Ishikawa (cell line): ENCODE measurements at regions not wholly inside any gene's neighbourhood (a gene's known extent, or its start where the extent isn't known, plus 50 kb on each side); places are given as distances from the start of the nearest gene placed in this dataset.

ENCODE experiments used
- CEBPB ChIP-seq: IDR thresholded peaks from 2 replicates; pipeline ENCODE4 v1.6.1; 2012
- CREB1 ChIP-seq: IDR thresholded peaks from 2 replicates; pipeline ENCODE4 v1.6.1; 2012; ENCODE audit warnings: low read depth
- EGR1 ChIP-seq: IDR thresholded peaks from 2 replicates; pipeline ENCODE4 v1.6.1; 2012
- FOXM1 ChIP-seq: IDR thresholded peaks from 2 replicates; pipeline ENCODE4 v1.6.1; 2012; ENCODE audit warnings: low read depth, borderline replicate concordance
- NFIC ChIP-seq: IDR thresholded peaks from 2 replicates; pipeline ENCODE4 v1.6.1; 2012
- RAD21 ChIP-seq: IDR thresholded peaks from 2 replicates; pipeline ENCODE4 v1.6.1; 2012; ENCODE audit warnings: low read depth
- USF1 ChIP-seq: IDR thresholded peaks from 2 replicates; pipeline ENCODE4 v1.6.1; 2012
- YY1 ChIP-seq: IDR thresholded peaks from 2 replicates; pipeline ENCODE4 v1.6.1; 2012; ENCODE audit warnings: low read depth
- ZBTB7A ChIP-seq: IDR thresholded peaks from 2 replicates; pipeline ENCODE4 v1.6.1; 2012; ENCODE audit warnings: low read depth

GRCh38 chr17:36680701-36681202, 79.4 kb downstream of the MRM1 start:
- TF ChIP-seq NFIC (no peak), EGR1 (no peak), CEBPB (no peak), CREB1 (no peak), RAD21 (no peak), ZBTB7A (no peak), USF1 (no peak), FOXM1 (no peak), YY1 (no peak)
